Kidney capillary endothelial cell (primary cell): ENCODE measurements at regions not wholly inside any gene's neighbourhood (a gene's known extent, or its start where the extent isn't known, plus 50 kb on each side); places are given as distances from the start of the nearest gene placed in this dataset.
A peak's percentile ranks its signal among the peaks of the same experiment; 100 is the strongest.

ENCODE experiments used
- DNase-seq: peaks from one replicate; pipeline ENCODE4 v3.0.0-alpha.2; 2018; ENCODE audit warnings: low spot score

- DNase-seq: no peak
These were observed 53.0 kb downstream of the HELT start for GRCh38 chr4:185071236-185071811.

DNA sequence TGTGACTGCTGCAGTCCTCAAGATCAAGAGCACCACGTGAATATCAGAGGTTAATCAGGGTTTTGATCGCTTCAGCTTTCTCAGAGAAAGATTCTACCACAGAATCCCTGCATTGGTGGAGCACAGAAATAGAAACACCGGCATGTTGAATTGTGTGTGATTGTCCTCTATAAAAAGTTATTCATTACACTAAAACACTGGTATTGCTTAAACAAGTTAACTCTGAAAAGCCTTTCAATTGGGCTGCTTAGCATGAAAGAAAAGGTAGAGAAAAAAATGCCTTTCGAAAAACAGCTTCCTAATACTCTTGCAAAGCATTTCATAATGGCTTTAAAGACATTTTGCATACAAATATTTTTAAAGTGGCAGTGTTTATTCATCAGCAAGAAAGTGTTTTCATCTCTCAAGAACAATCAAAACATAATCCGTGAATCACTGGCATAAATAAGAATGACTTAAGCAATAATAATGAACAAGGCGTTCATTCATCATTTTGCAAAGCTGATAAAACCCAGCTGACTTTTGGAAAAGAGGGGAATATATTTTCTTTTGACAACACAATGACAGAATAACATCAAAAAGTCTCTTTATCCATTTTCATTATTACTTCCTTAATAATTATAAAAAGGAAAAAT, 61.1 kb downstream of the HELT start:
- DNase-seq: no peak

GRCh38 chr4:185080545-185080944, 62.3 kb downstream of the HELT start:
- no peak for DNase-seq

DNA sequence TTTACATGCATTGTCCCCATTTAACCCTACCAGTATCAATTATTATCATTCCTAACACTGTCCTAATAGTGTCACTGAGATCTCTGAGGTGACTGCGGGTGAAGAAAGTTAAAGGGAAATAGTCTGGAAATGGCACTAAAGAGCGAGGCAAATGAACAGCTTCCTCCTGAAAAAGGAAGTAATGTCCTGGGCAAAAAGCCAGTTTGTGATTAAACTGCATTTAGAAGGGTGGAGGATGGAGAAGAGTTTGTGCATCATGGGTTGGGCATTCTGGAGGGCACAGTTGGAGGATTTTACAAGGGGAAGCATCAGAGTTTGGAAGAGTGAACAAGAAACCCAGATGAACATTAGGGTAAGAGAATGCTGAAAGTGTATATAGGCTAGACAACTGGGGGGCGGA, 60.5 kb upstream of the SLC25A4 start:
- peak; percentile 21 for DNase-seq

- no peak for DNase-seq
These were observed 57.0 kb upstream of the SLC25A4 start for GRCh38 chr4:185086053-185086452.

GRCh38 chr4:185088899-185089298, 54.2 kb upstream of the SLC25A4 start:
- DNase-seq: no peak

GRCh38 chr4:185090592-185090991, 52.5 kb upstream of the SLC25A4 start:
- no peak for DNase-seq

- DNase-seq: no peak
These were observed 50.4 kb upstream of the SLC25A4 start for GRCh38 chr4:185092535-185093197.
